ENCODE measurements at regions not wholly inside any gene's neighbourhood (a gene's known extent, or its start where the extent isn't known, plus 50 kb on each side); places are given as distances from the start of the nearest gene placed in this dataset.

DNA sequence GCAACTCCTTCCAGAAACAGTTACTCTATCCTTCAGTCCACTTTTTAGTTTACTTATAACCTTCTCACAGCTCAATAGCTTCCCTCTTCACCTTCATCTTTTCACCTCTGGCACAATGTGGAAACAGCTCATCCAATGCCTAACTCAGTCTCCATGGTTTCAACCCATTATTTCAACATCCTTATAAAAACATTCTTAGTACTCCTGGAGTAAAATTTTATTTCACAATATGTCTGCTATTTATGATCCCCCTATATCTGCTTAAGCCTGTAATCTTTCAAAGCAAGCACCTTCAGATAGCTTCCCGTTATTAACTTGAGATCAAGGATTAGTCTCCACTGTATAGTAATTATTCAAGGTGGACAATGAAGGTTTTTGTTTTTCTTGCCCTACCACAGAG, 156.3 kb downstream of the GASK1B start:
- TF ChIP-seq, protein P1, sequence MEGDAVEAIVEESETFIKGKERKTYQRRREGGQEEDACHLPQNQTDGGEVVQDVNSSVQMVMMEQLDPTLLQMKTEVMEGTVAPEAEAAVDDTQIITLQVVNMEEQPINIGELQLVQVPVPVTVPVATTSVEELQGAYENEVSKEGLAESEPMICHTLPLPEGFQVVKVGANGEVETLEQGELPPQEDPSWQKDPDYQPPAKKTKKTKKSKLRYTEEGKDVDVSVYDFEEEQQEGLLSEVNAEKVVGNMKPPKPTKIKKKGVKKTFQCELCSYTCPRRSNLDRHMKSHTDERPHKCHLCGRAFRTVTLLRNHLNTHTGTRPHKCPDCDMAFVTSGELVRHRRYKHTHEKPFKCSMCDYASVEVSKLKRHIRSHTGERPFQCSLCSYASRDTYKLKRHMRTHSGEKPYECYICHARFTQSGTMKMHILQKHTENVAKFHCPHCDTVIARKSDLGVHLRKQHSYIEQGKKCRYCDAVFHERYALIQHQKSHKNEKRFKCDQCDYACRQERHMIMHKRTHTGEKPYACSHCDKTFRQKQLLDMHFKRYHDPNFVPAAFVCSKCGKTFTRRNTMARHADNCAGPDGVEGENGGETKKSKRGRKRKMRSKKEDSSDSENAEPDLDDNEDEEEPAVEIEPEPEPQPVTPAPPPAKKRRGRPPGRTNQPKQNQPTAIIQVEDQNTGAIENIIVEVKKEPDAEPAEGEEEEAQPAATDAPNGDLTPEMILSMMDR (conservative IDR thresholded peaks at IDR 0.05; ENCODE audit: low read length) = no peak
- TF ChIP-seq EZH2phosphoT487 (IDR thresholded peaks at IDR 0.05; ENCODE audit: borderline replicate concordance, low read depth, low read length) = no peak
